HS-27A (cell line): ENCODE measurements at regions not wholly inside any gene's neighbourhood (a gene's known extent, or its start where the extent isn't known, plus 50 kb on each side); places are given as distances from the start of the nearest gene placed in this dataset.
"Not testable (repeated sequence)": the region's sequence is repeated elsewhere in the genome, so short reads cannot be mapped to it uniquely, and the experiment has no call there.

Source experiments
- DNase-seq: peaks from one replicate; pipeline ENCODE4 v3.0.0-alpha.2; 2012; ENCODE audit warnings: low read depth, missing footprints

GRCh38 chr13:76349700-76350099 is 536.5 kb downstream of the KCTD12 start:
- no peak for DNase-seq

DNA sequence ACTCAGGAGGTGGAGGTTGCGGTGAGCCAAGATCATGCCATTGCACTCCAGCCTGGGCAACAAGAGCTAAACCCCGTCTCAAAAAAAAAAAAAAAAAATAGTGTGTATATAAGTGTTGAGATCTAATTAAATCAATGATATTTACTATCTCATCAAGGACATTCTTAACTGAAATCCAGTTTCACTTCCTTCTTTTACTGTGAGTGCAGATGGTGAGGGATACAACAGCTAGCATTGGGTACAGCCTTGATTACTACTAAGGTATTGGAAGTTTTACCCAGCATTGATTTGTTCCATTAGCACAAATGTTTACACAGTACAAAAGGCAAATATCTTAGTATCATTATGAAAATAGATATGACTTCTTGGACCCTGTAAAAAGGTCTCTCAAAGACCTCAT is 546.6 kb downstream of the KCTD12 start:
- DNase-seq, result no peak

- no peak for DNase-seq
Measured at GRCh38 chr13:76338003-76338402, 548.2 kb downstream of the KCTD12 start.

DNA sequence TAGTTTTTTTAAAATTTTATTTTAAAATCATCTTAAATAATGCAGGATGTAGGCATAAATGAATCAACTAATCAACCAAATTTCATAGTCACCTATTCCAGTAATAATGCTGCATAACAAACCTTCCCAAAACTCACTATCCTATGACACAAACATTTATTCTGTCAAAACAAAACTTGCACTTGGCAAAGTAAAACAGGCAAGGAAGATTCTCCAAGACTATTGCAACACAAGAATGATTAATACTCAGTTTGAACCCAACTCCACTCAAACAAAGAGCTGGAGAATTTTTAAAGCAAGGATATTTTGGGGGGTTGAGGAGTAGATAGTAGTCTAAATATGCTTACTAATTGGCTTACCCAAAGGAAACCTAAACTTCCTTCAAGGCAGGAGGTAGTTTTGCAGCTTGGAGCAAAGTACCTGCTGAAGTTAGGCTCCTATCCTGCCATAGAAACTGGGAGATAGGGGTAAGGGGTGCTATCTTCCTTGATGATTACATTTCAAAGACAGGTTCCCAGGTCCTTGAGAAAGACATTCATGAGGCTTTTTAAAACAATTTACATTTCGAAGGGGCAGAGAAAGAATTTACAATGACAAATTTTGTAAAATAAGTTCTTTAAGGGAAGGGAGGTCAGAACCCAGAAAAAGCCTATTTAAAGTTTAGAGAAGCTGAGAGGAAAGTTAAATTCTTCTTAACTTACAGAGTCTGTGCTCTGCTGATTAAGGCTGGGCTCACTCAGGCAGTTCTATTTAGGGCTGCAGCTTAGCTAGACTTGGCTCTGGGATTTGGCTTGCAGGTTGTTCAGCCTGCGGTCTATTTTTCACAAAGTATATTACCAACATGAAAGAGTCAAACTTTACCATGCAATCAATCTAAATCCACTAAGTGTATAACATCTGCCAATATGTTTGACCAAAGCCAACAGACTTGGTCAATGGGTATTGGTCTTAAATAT is 549.0 kb downstream of the KCTD12 start:
- DNase-seq, result no peak

DNA sequence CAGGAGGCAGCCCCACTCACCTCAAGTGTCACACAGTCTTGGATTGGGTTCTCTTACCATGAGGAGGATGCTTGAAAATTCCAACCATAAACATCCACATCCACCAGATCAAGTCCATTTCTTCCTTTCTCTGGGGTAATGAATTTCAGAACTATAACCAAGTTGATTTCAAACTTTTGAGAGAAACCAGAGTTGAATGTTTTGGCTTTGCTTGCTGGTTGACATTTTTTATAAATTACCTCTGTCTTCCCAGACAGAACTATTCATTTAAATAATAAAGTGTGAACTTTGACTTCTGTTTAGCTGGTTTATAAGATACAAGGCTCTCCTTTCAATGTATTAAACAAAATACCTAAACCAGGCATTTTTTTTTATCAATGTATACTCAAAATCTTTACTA is 550.7 kb downstream of the KCTD12 start:
- no peak for DNase-seq

GRCh38 chr13:76331943-76332712 is 554.1 kb downstream of the KCTD12 start:
- no peak for DNase-seq

DNA sequence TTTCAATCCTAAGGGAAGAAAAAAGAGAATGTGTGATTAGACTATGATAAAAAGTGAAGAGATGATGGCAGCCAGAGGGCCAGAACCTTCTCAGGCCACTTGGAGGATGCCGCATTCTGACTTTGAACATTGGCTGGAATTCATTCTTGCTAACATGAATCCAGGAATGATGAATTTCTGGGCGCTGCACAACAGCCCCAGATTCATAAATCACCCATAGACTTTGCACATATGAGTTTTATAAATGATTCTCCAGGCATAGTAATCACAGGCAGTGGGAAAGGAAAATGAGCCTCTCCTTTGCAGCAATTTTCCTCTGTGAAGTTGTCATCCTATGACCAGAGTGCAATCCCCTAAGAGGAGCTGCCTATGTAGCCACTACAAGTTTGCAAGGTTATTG is 555.4 kb downstream of the KCTD12 start:
- DNase-seq, result no peak

- no peak for DNase-seq
Measured at GRCh38 chr13:76329866-76330580, 556.2 kb downstream of the KCTD12 start.

GRCh38 chr13:76329004-76329403 is 557.2 kb downstream of the KCTD12 start:
- no peak for DNase-seq

- DNase-seq, result no peak
Measured at GRCh38 chr13:76326343-76326742, 559.9 kb downstream of the KCTD12 start.

DNA sequence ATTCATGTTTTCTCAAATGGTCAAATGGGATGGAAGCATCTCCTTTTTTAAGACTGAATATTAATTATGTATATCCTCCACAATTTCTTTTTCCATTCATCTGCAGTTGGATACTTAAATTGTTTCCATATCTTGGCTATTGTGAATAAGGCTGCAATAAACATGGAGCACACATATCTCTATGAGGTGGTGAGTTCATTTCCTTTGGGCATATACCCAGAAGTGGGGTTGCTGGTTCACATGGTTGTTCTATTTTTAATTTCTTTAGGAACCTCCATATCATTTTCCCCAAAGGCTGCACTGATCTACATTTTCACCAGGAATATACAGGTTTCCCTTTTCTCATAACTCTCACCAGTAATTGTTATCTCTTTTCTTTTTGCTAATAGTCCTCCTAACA is 566.3 kb downstream of the KCTD12 start:
- DNase-seq, result no peak

- DNase-seq, result no peak
Measured at GRCh38 chr13:76316998-76317527, 569.1 kb downstream of the KCTD12 start.

- no peak for DNase-seq
Measured at GRCh38 chr13:76314495-76314894, 571.7 kb downstream of the KCTD12 start.

DNA sequence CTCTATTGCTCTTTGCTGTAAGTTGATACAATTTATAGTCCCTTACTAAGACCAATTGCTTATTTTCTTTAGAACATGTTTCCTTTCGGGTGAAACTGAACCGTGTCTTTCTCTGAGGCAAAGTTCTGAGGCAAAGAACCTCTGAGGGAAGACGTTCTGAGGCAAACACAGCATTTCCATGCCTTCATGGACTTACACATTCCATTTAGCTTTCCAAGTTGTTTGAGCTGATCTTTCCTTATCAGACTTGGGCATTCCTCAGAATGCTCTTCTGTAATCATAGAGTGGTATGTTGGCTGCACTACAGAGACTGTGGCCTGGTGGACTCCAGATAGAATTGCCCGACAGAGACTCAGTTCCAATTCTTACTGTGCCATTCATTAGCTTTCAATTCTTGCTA is 579.1 kb downstream of the KCTD12 start:
- DNase-seq, result no peak

- no peak for DNase-seq
Measured at GRCh38 chr13:76300688-76301087, 585.5 kb downstream of the KCTD12 start.

- no peak for DNase-seq
Measured at GRCh38 chr13:76297331-76297730, 588.9 kb downstream of the KCTD12 start.

- DNase-seq, result no peak
Measured at GRCh38 chr13:76296751-76297150, 589.5 kb downstream of the KCTD12 start.

DNA sequence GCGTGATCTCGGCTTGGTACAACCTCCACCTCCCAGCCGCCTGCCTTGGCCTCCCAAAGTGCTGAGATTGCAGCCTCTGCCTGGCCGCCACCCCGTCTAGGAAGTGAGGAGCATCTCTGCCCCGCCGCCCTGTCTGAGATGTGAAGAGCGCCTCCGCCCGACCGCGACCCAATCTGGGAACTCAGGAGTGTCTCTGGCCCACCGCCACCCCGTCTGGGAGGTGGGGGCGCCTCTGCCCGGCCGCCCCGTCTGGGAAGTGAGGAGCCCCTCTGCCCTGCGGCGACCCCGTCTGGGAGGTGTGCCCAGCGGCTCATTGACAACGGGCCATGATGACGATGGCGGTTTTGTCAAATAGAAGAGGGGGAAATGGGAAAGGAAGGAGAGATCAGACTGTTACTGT is 591.2 kb downstream of the KCTD12 start:
- not testable (repeated sequence) for DNase-seq

- no peak for DNase-seq
Measured at GRCh38 chr13:76293751-76294150, 592.5 kb downstream of the KCTD12 start.

GRCh38 chr13:76293346-76293745 is 592.9 kb downstream of the KCTD12 start:
- DNase-seq, result peak; percentile 14

DNA sequence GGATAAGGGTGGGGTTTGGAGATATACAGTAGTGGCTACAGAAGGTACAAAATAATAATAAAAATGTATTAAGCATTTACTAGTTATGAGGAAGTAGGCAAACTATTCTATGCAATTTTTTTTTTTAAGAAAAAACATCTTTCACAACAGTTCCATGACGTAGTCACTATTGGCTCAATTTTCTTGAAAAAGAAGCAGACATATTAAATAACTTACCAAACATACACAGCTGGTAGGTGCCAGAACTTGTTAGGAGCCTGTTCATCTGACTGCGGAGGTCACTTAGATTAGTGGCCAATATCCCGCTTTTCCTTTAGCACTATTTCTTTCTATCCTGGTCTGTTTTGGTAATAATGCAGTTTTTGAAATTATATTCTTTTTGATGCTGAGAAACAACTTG is 593.5 kb downstream of the KCTD12 start:
- DNase-seq, result no peak

DNA sequence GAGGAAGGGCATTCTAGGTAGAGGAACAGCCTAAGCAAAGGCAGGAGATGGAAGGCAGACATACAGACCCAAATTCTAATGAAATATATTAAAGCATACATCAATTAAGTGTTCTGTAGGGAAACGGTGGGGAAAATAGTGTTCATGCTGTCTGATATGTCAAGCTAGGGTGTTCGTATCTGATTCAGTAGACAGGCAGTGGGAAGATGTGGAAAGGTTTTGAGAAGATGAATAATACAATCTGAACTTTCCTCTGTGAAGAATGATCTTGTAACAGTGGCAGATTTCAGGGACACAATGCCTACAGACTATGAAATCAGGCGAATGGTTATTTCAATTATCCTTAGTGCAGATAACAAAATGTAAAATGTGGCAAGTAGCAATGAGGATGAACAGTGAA is 594.2 kb downstream of the KCTD12 start:
- no peak for DNase-seq
